NT2/D1 (cell line): ENCODE measurements at regions not wholly inside any gene's neighbourhood (a gene's known extent, or its start where the extent isn't known, plus 50 kb on each side); places are given as distances from the start of the nearest gene placed in this dataset.

Experiments used
- DNase-seq: peaks from one replicate; pipeline ENCODE4 v3.0.0-alpha.2; 2011; ENCODE audit warnings: low read depth, low spot score
- H3K27me3 ChIP-seq: 2 replicates; pipeline ENCODE4 v1.6.0; 2011; ENCODE audit warnings: mild to moderate bottlenecking; ENCODE audit not compliant: insufficient read length, insufficient read depth
- H3K36me3 ChIP-seq: 2 replicates; pipeline ENCODE4 v1.6.1; 2011; ENCODE audit warnings: mild to moderate bottlenecking, low read length, mixed read lengths; ENCODE audit not compliant: insufficient read depth, insufficient read length
- H3K4me1 ChIP-seq: 2 replicates; pipeline ENCODE4 v1.5.1; 2011; ENCODE audit not compliant: insufficient read depth, insufficient read length
- H3K4me3 ChIP-seq: 2 replicates; pipeline ENCODE4 v1.5.1; 2011; ENCODE audit warnings: low read depth; ENCODE audit not compliant: insufficient read length
- H3K9ac ChIP-seq: 2 replicates; pipeline ENCODE4 v1.6.0; 2011; ENCODE audit warnings: low read depth; ENCODE audit not compliant: insufficient read length
- H3K9me3 ChIP-seq: 2 replicates; pipeline ENCODE4 v1.5.1; 2011; ENCODE audit warnings: mild to moderate bottlenecking, low read length; ENCODE audit not compliant: insufficient read depth
- SUZ12 ChIP-seq: IDR thresholded peaks from 2 replicates; pipeline ENCODE4 v1.6.1; 2011; ENCODE audit not compliant: insufficient read length, insufficient read depth; ENCODE audit errors: extremely low read depth
- YY1 ChIP-seq: IDR thresholded peaks from 2 replicates; pipeline ENCODE4 v1.6.1; 2011; ENCODE audit not compliant: insufficient read length, insufficient read depth
- ZNF274 ChIP-seq: IDR thresholded peaks from 2 replicates; pipeline ENCODE4 v1.6.1; 2011; ENCODE audit warnings: mild to moderate bottlenecking, low read depth, low read length

GRCh38 chr10:11395581-11396310, 215.7 kb downstream of the USP6NL start:
- H3K27me3 ChIP-seq: no peaks in the 10 kb centered on the region
- peaks cover 5% of the 10 kb centered on the region for H3K4me1 ChIP-seq
- H3K36me3 ChIP-seq: no peaks in the 10 kb centered on the region
- no peak for DNase-seq
- TF ChIP-seq YY1 (no peak), SUZ12 (no peak), ZNF274 (no peak)
- H3K4me3 ChIP-seq: no peak overlapping the region
- no peak overlapping the region for H3K9ac ChIP-seq
- no peaks in the 10 kb centered on the region for H3K9me3 ChIP-seq

- H3K27me3 ChIP-seq: no peaks in the 10 kb centered on the region
- TF ChIP-seq SUZ12: no peak
- no peak for TF ChIP-seq YY1
- no peak for TF ChIP-seq ZNF274
- H3K4me3 ChIP-seq: no peak overlapping the region
- H3K9me3 ChIP-seq: no peaks in the 10 kb centered on the region
- no peak overlapping the region for H3K9ac ChIP-seq
- H3K36me3 ChIP-seq: no peaks in the 10 kb centered on the region
- DNase-seq: no peak
- H3K4me1 ChIP-seq: peaks cover 3% of the 10 kb centered on the region
Observed at GRCh38 chr10:11395161-11395560, 216.3 kb downstream of the USP6NL start.

- no peaks in the 10 kb centered on the region for H3K27me3 ChIP-seq
- TF ChIP-seq YY1 (no peak), ZNF274 (no peak), SUZ12 (no peak)
- H3K9ac ChIP-seq: no peak overlapping the region
- H3K9me3 ChIP-seq: no peaks in the 10 kb centered on the region
- no peak for DNase-seq
- H3K36me3 ChIP-seq: no peaks in the 10 kb centered on the region
- H3K4me1 ChIP-seq: peaks cover 3% of the 10 kb centered on the region
- H3K4me3 ChIP-seq: no peak overlapping the region
Observed at GRCh38 chr10:11393858-11394257, 217.6 kb downstream of the USP6NL start.

DNA sequence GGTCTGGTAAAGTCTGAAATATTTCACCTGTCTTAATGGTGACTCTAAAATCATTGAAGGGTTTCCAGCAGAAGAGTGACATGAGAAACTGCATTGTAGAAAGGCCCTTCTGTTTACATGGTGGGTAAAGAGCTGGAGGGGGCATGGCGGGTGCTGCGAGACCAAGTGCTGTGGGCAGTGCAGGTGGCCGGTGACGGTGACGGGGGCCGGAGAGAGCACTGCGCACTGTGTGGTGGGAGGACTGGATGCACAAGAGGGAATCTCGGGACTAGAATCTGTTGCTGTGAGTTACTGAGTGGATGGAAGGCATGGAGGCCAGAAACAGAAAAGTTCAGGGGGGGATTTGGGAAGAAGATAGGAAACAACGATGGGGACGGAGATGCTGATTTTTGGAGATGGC, 218.7 kb downstream of the USP6NL start:
- no peak overlapping the region for H3K4me3 ChIP-seq
- H3K36me3 ChIP-seq: no peaks in the 10 kb centered on the region
- DNase-seq: no peak
- H3K9me3 ChIP-seq: no peaks in the 10 kb centered on the region
- no peaks in the 10 kb centered on the region for H3K27me3 ChIP-seq
- H3K9ac ChIP-seq: no peak overlapping the region
- TF ChIP-seq YY1 (no peak), SUZ12 (no peak), ZNF274 (no peak)
- peaks cover 3% of the 10 kb centered on the region for H3K4me1 ChIP-seq

- no peak for DNase-seq
- Histone ChIP-seq H3K36me3 (no peaks in the 10 kb centered on the region), H3K4me3 (no peak overlapping the region), H3K9ac (no peak overlapping the region), H3K27me3 (no peaks in the 10 kb centered on the region), H3K9me3 (no peaks in the 10 kb centered on the region), H3K4me1 (no peaks in the 10 kb centered on the region)
- TF ChIP-seq YY1 (no peak), SUZ12 (no peak), ZNF274 (no peak)
Observed at GRCh38 chr10:11388996-11389395, 222.5 kb downstream of the USP6NL start.

DNA sequence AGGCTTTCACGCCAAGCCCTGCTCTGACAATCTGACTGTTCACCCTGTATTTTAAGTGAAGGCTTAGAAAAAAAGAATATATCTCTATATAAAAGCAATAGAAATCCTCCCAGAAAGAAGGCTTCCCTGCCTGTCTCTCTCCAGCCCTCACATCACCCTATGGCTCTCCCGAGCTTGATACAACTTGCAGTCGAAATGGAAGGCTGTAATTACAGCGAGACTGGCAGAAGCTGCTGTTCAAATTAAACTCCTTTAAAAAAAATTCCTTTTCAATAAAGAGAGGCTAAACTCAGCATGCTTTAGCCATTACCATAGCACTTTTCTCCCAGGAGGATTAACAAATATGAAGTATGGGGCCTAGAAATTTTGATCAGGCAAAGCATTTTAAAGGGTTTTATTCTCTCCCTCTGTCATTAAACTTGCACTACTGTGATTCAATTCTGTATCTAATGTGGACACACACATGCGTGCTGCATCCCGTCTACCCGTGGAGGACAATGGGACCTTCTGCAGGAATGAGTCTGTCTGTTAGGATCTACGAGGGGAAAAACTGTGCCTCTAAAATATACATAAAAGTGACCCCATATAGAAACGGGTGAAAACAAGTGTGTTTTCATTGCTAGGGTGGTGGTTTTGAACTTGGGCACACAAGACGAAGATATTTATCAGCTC, 223.8 kb downstream of the USP6NL start:
- Histone ChIP-seq H3K27me3 (no peaks in the 10 kb centered on the region), H3K9ac (no peak overlapping the region), H3K9me3 (no peaks in the 10 kb centered on the region), H3K36me3 (no peaks in the 10 kb centered on the region), H3K4me1 (no peaks in the 10 kb centered on the region), H3K4me3 (no peak overlapping the region)
- no peak for TF ChIP-seq YY1
- TF ChIP-seq SUZ12: no peak
- no peak for TF ChIP-seq ZNF274
- DNase-seq: no peak

- Histone ChIP-seq H3K9me3 (no peaks in the 10 kb centered on the region), H3K4me1 (no peaks in the 10 kb centered on the region), H3K9ac (peak overlapping the region; percentile 21), H3K36me3 (no peaks in the 10 kb centered on the region), H3K4me3 (no peak overlapping the region), H3K27me3 (no peaks in the 10 kb centered on the region)
- DNase-seq: no peak
- TF ChIP-seq YY1 (no peak), SUZ12 (no peak), ZNF274 (no peak)
Observed at GRCh38 chr10:11387044-11387443, 224.4 kb downstream of the USP6NL start.
